ENCODE measurements at regions not wholly inside any gene's neighbourhood (a gene's known extent, or its start where the extent isn't known, plus 50 kb on each side); places are given as distances from the start of the nearest gene placed in this dataset.

GRCh38 chr6:105509506-105510331, 106.8 kb upstream of the PREP start:
- TF ChIP-seq, protein P1, sequence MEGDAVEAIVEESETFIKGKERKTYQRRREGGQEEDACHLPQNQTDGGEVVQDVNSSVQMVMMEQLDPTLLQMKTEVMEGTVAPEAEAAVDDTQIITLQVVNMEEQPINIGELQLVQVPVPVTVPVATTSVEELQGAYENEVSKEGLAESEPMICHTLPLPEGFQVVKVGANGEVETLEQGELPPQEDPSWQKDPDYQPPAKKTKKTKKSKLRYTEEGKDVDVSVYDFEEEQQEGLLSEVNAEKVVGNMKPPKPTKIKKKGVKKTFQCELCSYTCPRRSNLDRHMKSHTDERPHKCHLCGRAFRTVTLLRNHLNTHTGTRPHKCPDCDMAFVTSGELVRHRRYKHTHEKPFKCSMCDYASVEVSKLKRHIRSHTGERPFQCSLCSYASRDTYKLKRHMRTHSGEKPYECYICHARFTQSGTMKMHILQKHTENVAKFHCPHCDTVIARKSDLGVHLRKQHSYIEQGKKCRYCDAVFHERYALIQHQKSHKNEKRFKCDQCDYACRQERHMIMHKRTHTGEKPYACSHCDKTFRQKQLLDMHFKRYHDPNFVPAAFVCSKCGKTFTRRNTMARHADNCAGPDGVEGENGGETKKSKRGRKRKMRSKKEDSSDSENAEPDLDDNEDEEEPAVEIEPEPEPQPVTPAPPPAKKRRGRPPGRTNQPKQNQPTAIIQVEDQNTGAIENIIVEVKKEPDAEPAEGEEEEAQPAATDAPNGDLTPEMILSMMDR (conservative IDR thresholded peaks at IDR 0.05; ENCODE audit: low read depth in 2 of 2) = peak; percentile 51 to 69
- no peak for TF ChIP-seq NANOG (IDR thresholded peaks at IDR 0.05; ENCODE audit: borderline replicate concordance)
